KMS-11 (cell line): ENCODE measurements at regions not wholly inside any gene's neighbourhood (a gene's known extent, or its start where the extent isn't known, plus 50 kb on each side); places are given as distances from the start of the nearest gene placed in this dataset.
"Not testable (repeated sequence)": the region's sequence is repeated elsewhere in the genome, so short reads cannot be mapped to it uniquely, and the experiment has no call there.

Experiments
- H2AFZ ChIP-seq: fragments of 200-600 bp; sonication (generic); 2 replicates; pipeline ENCODE4 v1.6.1; 2016; ENCODE audit warnings: antibody characterized with exemption, mixed run types, low read depth
- H3K27ac ChIP-seq: fragments of 200-600 bp; sonication (generic); 2 replicates; pipeline ENCODE4 v1.6.1; 2016; ENCODE audit warnings: mild to moderate bottlenecking, mixed run types
- H3K27me3 ChIP-seq: fragments of 200-600 bp; sonication (generic); 2 replicates; pipeline ENCODE4 v1.6.1; 2017; ENCODE audit warnings: mild to moderate bottlenecking, low read depth, mixed run types, moderate library complexity; ENCODE audit not compliant: insufficient read depth
- H3K36me3 ChIP-seq: fragments of 200-600 bp; sonication (generic); 2 replicates; pipeline ENCODE4 v1.6.1; 2017; ENCODE audit warnings: mild to moderate bottlenecking, mixed run types; ENCODE audit not compliant: insufficient read depth
- H3K4me1 ChIP-seq: fragments of 200-600 bp; sonication (generic); 2 replicates; pipeline ENCODE4 v1.6.1; 2016; ENCODE audit warnings: mild to moderate bottlenecking, low read depth, mixed run types; ENCODE audit not compliant: poor library complexity, severe bottlenecking
- H3K4me2 ChIP-seq: fragments of 200-600 bp; sonication (generic); 2 replicates; pipeline ENCODE4 v1.7.0; 2016; ENCODE audit warnings: mild to moderate bottlenecking, mixed run types
- H3K4me3 ChIP-seq: fragments of 200-600 bp; sonication (generic); IDR thresholded peaks from 2 replicates; pipeline ENCODE4 v1.6.1; 2017; ENCODE audit warnings: low read depth, low read length, mixed read lengths; ENCODE audit not compliant: insufficient read depth
- H3K79me2 ChIP-seq: fragments of 200-600 bp; sonication (generic); 2 replicates; pipeline ENCODE4 v1.6.1; 2016; ENCODE audit warnings: low read depth, mixed run types; ENCODE audit not compliant: insufficient read depth
- H3K9ac ChIP-seq: fragments of 200-600 bp; sonication (generic); 2 replicates; pipeline ENCODE4 v1.6.1; 2016; ENCODE audit warnings: mild to moderate bottlenecking, mixed run types
- H4K20me1 ChIP-seq: fragments of 200-600 bp; sonication (generic); 2 replicates; pipeline ENCODE4 v1.6.1; 2016; ENCODE audit warnings: mild to moderate bottlenecking, mixed run types; ENCODE audit not compliant: insufficient read depth
- TF ChIP-seq, protein P1 (sequence below): fragments of 200-600 bp; sonication (generic); conservative IDR thresholded peaks from 2 replicates; pipeline ENCODE4 v1.6.1; 2017; ENCODE audit warnings: low read depth, mild to moderate bottlenecking, antibody characterized with exemption, low read length, moderate library complexity, mixed read lengths

DNA sequence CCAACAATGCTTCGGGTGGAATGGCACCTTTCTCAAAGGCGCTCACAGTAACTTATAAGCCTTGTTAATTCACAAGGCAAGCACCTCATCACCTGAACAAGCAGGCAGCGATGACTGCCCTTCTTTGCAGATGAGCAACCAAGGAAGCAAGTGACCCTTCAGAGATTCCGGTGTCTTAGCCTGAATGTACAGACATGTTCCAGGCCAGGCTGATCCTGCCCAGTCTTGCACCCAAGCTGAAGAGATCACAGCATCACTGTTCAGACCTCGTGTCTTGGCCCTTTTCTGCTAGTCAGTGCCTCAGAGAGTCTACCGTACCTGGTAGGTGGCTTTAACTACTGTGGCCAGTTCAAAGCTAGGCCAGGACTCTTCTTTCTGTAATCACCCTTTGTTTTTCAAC lies 94.7 kb upstream of the ERCC6L2 start:
- no peaks in the 10 kb centered on the region for H3K79me2 ChIP-seq
- no peak overlapping the region for H3K4me2 ChIP-seq
- TF ChIP-seq, protein P1, sequence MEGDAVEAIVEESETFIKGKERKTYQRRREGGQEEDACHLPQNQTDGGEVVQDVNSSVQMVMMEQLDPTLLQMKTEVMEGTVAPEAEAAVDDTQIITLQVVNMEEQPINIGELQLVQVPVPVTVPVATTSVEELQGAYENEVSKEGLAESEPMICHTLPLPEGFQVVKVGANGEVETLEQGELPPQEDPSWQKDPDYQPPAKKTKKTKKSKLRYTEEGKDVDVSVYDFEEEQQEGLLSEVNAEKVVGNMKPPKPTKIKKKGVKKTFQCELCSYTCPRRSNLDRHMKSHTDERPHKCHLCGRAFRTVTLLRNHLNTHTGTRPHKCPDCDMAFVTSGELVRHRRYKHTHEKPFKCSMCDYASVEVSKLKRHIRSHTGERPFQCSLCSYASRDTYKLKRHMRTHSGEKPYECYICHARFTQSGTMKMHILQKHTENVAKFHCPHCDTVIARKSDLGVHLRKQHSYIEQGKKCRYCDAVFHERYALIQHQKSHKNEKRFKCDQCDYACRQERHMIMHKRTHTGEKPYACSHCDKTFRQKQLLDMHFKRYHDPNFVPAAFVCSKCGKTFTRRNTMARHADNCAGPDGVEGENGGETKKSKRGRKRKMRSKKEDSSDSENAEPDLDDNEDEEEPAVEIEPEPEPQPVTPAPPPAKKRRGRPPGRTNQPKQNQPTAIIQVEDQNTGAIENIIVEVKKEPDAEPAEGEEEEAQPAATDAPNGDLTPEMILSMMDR = no peak
- no peaks in the 10 kb centered on the region for H4K20me1 ChIP-seq
- H3K27me3 ChIP-seq = no peaks in the 10 kb centered on the region
- H2AFZ ChIP-seq = no peak overlapping the region
- no peaks in the 10 kb centered on the region for H3K4me1 ChIP-seq
- no peak overlapping the region for H3K9ac ChIP-seq
- no peak overlapping the region for H3K4me3 ChIP-seq
- no peaks in the 10 kb centered on the region for H3K36me3 ChIP-seq
- no peak overlapping the region for H3K27ac ChIP-seq

DNA sequence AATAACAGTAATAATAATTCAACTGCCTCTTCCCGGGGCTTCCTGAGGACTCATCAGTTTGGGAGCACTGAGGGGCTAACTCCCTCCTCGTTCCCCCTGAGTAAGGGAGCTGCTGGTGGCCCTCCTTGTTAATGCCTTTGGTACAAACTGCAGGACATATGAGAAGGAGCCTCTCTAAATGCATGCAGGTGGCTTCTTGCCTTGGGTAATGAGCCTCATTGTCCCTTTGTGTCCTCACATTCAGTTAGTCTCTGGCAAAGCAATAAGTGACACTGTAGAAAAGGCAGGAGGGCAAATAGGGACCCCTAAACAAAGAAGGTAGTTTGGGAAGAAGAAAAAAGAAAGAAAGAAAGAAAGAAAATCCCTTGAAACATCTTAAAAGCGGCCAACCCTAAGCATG lies 95.4 kb upstream of the ERCC6L2 start:
- H3K36me3 ChIP-seq = no peaks in the 10 kb centered on the region
- no peak overlapping the region for H3K4me2 ChIP-seq
- no peaks in the 10 kb centered on the region for H3K79me2 ChIP-seq
- TF ChIP-seq, protein P1 = no peak
- H3K9ac ChIP-seq = no peak overlapping the region
- H3K27ac ChIP-seq = no peak overlapping the region
- no peak overlapping the region for H2AFZ ChIP-seq
- H3K27me3 ChIP-seq = no peaks in the 10 kb centered on the region
- no peaks in the 10 kb centered on the region for H4K20me1 ChIP-seq
- no peak overlapping the region for H3K4me3 ChIP-seq
- H3K4me1 ChIP-seq = no peaks in the 10 kb centered on the region

DNA sequence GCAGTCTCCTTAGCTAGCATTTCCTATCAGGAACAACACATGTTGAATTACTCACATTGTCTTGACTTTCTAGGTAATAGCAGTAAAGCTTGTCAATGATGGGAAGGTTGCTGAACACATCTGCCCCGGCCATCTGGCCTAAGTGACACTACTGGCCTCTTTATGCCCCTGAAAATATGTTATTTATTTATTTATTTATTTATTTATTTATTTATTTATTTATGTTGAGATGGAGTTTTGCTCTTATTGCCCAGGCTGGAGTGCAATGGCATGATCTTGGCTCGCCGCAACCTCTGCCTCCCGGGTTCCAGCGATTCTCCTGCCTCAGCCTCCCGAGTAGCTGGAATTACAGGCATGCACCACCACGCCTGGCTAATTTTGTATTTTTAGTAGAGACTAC lies 95.9 kb upstream of the ERCC6L2 start:
- H3K4me1 ChIP-seq, H3K27ac ChIP-seq, H3K36me3 ChIP-seq, H2AFZ ChIP-seq, H3K27me3 ChIP-seq, H3K4me2 ChIP-seq, H3K4me3 ChIP-seq, H3K79me2 ChIP-seq, H4K20me1 ChIP-seq, H3K9ac ChIP-seq: not testable (repeated sequence)

DNA sequence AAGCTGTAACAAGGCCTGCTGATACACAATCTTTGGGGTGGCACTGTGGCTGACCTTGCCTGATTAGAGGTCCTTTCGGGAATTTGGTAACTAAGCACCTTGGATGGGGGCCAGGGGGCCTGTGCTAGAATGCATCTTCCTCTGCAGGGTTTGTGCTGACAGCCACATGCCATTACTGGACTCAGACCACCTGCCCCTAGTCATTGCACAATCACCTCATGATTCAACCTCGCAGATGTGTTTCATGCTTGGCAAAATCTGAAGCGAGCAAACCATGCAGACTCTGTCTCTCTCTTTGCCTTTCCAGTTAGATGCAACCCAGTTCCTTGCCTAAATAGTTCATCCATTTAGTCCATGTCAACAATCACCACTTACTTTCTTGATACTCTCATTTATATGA lies 96.5 kb upstream of the ERCC6L2 start:
- no peak overlapping the region for H3K9ac ChIP-seq
- H4K20me1 ChIP-seq = no peaks in the 10 kb centered on the region
- no peaks in the 10 kb centered on the region for H3K4me1 ChIP-seq
- no peaks in the 10 kb centered on the region for H3K79me2 ChIP-seq
- no peaks in the 10 kb centered on the region for H3K27me3 ChIP-seq
- H3K27ac ChIP-seq = no peak overlapping the region
- H3K36me3 ChIP-seq = no peaks in the 10 kb centered on the region
- TF ChIP-seq, protein P1 = no peak
- H3K4me2 ChIP-seq = no peak overlapping the region
- H3K4me3 ChIP-seq = no peak overlapping the region
- no peak overlapping the region for H2AFZ ChIP-seq

DNA sequence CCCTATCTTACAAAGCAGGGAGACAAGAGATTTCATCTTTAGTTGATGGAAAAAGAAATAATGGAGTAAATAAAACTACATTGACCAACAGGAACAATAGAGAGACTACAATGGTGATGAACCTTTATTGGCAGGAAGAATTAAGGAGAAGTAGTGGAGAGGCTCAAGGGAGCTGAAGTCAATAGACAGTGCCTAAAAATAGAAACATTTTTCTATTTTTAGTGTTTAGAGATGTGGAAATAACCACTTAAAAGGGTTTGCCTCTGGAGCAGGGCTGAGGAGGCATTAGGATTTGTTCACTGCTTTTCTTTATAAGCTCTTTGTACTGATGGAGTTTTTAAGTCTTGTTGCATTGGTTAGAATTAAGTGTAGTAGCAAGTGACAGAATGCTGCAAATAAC lies 98.4 kb upstream of the ERCC6L2 start:
- H3K27me3 ChIP-seq = no peaks in the 10 kb centered on the region
- H3K36me3 ChIP-seq = no peaks in the 10 kb centered on the region
- no peaks in the 10 kb centered on the region for H4K20me1 ChIP-seq
- no peak overlapping the region for H3K4me2 ChIP-seq
- no peak overlapping the region for H2AFZ ChIP-seq
- H3K4me3 ChIP-seq = no peak overlapping the region
- no peaks in the 10 kb centered on the region for H3K79me2 ChIP-seq
- TF ChIP-seq, protein P1 = no peak
- H3K4me1 ChIP-seq = no peaks in the 10 kb centered on the region
- no peak overlapping the region for H3K27ac ChIP-seq
- H3K9ac ChIP-seq = no peak overlapping the region
